Astrocyte of the cerebellum (primary cell): ENCODE measurements at regions not wholly inside any gene's neighbourhood (a gene's known extent, or its start where the extent isn't known, plus 50 kb on each side); places are given as distances from the start of the nearest gene placed in this dataset.

Experiments
- DNase-seq: peaks from one replicate; pipeline ENCODE4 v3.0.0-alpha.2; 2011; ENCODE audit warnings: low read depth
- H3K4me3 ChIP-seq: 2 replicates; pipeline ENCODE4 v1.5.1; 2011; ENCODE audit warnings: mild to moderate bottlenecking, low read depth, low read length, moderate library complexity
- in situ Hi-C: cut with HindIII; loops from 2 replicates; pipeline ENCODE4 v1.10.0; 2017; ENCODE audit warnings: low sequenced_read_pairs
- TF ChIP-seq, protein P1 (sequence below): IDR thresholded peaks from 2 replicates; pipeline ENCODE4 v1.5.1; 2012; ENCODE audit warnings: low read length, low read depth, moderate library complexity, mild to moderate bottlenecking; ENCODE audit errors: missing control alignments

DNA sequence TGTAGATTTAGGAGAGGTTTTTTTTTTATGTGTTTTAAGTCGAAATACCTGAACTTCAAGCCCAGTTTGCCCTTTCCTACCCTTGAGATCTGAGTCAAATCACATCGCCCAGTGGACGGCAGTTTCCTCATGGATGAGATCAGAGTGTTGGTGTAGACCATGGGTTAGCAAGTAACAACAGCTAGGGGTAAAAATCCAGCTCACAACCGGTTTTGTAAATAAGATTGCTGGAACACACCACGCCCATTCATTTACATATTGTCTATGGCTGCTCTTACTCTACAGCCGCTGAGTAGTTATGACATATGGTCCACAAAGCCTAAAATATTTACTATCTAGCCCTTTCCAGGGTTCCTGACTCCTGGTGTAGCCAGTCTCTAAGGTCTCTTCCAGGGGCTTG is 158.5 kb upstream of the PLEKHG7 start:
- TF ChIP-seq, protein P1, sequence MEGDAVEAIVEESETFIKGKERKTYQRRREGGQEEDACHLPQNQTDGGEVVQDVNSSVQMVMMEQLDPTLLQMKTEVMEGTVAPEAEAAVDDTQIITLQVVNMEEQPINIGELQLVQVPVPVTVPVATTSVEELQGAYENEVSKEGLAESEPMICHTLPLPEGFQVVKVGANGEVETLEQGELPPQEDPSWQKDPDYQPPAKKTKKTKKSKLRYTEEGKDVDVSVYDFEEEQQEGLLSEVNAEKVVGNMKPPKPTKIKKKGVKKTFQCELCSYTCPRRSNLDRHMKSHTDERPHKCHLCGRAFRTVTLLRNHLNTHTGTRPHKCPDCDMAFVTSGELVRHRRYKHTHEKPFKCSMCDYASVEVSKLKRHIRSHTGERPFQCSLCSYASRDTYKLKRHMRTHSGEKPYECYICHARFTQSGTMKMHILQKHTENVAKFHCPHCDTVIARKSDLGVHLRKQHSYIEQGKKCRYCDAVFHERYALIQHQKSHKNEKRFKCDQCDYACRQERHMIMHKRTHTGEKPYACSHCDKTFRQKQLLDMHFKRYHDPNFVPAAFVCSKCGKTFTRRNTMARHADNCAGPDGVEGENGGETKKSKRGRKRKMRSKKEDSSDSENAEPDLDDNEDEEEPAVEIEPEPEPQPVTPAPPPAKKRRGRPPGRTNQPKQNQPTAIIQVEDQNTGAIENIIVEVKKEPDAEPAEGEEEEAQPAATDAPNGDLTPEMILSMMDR: no peak
- H3K4me3 ChIP-seq: no peak overlapping the region
- in situ Hi-C loops: no loop called here
- no peak for DNase-seq

DNA sequence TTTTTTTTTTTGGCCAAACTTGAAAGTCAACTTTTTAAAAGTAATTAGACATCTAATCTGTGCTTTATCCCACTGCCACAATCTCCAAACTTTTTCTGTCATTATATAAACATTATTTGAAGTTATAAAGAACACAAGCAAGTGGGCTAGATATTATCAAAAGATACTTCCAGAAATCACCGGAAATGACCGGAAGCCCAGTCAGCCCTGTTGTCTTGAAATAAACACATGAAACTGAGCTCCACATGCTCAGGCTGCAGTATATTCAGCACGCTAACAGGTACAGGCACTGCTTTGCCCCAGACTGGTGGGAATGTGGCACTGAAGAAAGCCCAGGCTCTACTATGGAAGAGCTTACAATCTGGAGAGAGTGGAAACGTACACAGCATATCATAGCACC is 158.9 kb upstream of the PLEKHG7 start:
- TF ChIP-seq, protein P1: no peak
- no peak overlapping the region for H3K4me3 ChIP-seq
- no peak for DNase-seq
- in situ Hi-C loops: no loop called here

DNA sequence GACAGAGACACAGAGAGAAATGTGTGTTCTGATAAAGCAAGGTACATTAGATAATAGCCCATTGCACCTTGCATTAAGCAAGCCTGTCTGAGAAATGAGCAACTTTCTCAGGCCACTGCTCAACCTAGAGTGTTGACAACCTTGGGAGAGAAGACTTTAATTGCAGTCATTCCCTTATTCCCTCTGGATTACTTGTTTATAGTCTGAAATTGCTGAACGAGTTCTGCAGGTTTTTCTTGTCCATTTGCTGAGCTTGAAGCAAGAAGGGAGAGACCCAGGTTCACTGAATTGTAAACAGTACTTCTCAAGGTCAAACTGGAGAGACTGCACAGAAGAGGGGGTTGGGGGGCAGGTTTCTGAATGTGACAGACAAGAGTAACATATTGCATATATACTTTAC is 159.4 kb upstream of the PLEKHG7 start:
- in situ Hi-C loops: no loop called here
- DNase-seq: no peak

GRCh38 chr12:92541731-92542130 is 161.1 kb upstream of the PLEKHG7 start:
- in situ Hi-C loops: no loop called here
- no peak overlapping the region for H3K4me3 ChIP-seq
- no peak for DNase-seq
- TF ChIP-seq, protein P1: no peak

More for the DNA sequence above, 159.4 kb upstream of the PLEKHG7 start:
- TF ChIP-seq, protein P1: no peak
- H3K4me3 ChIP-seq: no peak overlapping the region

DNA sequence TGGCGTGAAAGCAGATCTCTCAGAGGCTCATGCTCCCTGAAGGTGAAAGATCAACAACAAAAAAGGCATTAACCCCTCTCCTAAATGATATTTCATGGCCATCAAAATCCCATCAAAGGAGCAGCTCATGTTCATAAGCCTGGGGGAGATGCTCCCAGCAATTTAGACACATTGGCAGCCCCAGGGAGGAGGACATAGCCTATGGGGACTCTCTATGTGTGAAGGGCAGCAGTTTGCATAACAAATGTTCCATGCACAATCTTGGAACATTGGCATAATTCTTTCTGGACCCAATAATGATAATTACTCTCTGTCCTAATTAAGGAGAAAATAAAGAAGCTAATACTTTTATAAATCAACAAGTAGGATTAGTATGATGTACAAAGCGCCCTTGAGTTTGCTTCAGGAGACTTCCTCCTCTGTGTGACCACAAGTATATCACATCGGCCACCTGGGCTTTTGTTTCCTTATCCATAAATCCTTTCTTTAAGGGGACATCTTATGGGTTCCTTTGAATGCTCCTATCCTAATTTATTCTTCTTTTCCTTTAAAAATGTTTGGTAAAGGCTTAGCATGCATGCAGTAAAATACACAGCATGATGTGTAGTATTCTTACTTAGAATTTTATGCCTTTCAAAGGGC is 161.9 kb upstream of the PLEKHG7 start:
- no peak overlapping the region for H3K4me3 ChIP-seq
- TF ChIP-seq, protein P1: no peak
- in situ Hi-C loops: no loop called here
- DNase-seq: no peak

- H3K4me3 ChIP-seq: no peak overlapping the region
- DNase-seq: no peak
- in situ Hi-C loops: no loop called here
- TF ChIP-seq, protein P1: peak; percentile 13
These were observed 162.6 kb upstream of the PLEKHG7 start for GRCh38 chr12:92539976-92540781.
